ENCODE measurements at regions not wholly inside any gene's neighbourhood (a gene's known extent, or its start where the extent isn't known, plus 50 kb on each side); places are given as distances from the start of the nearest gene placed in this dataset.

DNA sequence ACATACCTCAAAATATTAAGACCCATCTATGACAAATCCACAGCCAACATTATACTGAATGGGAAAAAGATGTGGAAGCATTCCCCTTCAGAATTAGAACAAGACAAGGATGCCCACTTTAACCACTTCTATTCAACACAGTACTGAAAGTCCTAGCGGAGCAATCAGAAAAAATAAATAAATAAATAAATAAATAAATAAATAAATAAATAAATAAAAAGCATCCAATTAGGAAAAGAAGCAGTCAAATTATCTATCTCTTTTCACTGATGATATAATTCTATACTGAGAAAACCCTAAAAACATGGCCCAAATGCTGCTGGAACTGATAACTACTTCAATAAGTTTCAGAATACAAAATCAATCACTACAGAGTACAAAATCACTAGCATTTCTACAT, 67.5 kb downstream of the PRR32 start:
- TF ChIP-seq, protein P1, sequence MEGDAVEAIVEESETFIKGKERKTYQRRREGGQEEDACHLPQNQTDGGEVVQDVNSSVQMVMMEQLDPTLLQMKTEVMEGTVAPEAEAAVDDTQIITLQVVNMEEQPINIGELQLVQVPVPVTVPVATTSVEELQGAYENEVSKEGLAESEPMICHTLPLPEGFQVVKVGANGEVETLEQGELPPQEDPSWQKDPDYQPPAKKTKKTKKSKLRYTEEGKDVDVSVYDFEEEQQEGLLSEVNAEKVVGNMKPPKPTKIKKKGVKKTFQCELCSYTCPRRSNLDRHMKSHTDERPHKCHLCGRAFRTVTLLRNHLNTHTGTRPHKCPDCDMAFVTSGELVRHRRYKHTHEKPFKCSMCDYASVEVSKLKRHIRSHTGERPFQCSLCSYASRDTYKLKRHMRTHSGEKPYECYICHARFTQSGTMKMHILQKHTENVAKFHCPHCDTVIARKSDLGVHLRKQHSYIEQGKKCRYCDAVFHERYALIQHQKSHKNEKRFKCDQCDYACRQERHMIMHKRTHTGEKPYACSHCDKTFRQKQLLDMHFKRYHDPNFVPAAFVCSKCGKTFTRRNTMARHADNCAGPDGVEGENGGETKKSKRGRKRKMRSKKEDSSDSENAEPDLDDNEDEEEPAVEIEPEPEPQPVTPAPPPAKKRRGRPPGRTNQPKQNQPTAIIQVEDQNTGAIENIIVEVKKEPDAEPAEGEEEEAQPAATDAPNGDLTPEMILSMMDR (IDR thresholded peaks at IDR 0.05), result no peak
- TF ChIP-seq POLR2AphosphoS5 (IDR thresholded peaks at IDR 0.05), result no peak

All from transverse colon (tissue), 4 donors.